Gastroesophageal sphincter (tissue), 4 donors: ENCODE measurements at regions not wholly inside any gene's neighbourhood (a gene's known extent, or its start where the extent isn't known, plus 50 kb on each side); places are given as distances from the start of the nearest gene placed in this dataset.

ENCODE experiments used
- ATAC-seq: fragments of 150-250 bp; one replicate; pipeline ENCODE4 v1.9.1; 2016; ENCODE audit warnings: mild to moderate bottlenecking, moderate library complexity
- H3K27ac ChIP-seq, 4 donors: fragments of 200-600 bp; sonication (generic) in 3 of 4; 1 replicate in 3 of 4; 2 replicates in 1 of 4; pipeline ENCODE4 v1.5.1; 2016 to 2019
- H3K27me3 ChIP-seq: fragments of 200-600 bp; sonication (generic); one replicate; pipeline ENCODE4 v1.5.1; 2019
- H3K36me3 ChIP-seq, 2 donors: fragments of 200-600 bp; sonication (generic); one replicate each; pipeline ENCODE4 v1.5.1; 2019; ENCODE audit warnings: control low read depth in 1 of 2
- H3K4me1 ChIP-seq, 3 donors: fragments of 200-600 bp; sonication (generic); 1 replicate in 2 of 3; 2 replicates in 1 of 3; pipeline ENCODE4 v1.5.1; 2016 to 2019; ENCODE audit warnings: control low read depth in 2 of 3
- H3K4me3 ChIP-seq, 2 donors: fragments of 200-600 bp; sonication (generic); one replicate each; pipeline ENCODE4 v1.5.1; 2019; ENCODE audit warnings: mild to moderate bottlenecking in 1 of 2, moderate library complexity in 1 of 2
- H3K9me3 ChIP-seq, 3 donors: fragments of 200-600 bp; sonication (generic); one replicate each; pipeline ENCODE4 v1.5.1; 2017 to 2019; ENCODE audit warnings: control low read depth in 2 of 3
- EP300 ChIP-seq: sonication (generic); formaldehyde crosslinking; IDR thresholded peaks from one replicate; pipeline ENCODE4 v1.6.1; 2017; ENCODE audit warnings: antibody characterized with exemption, mild to moderate bottlenecking
- POLR2A ChIP-seq, 2 donors: fragments of 450-650 bp; IDR thresholded peaks; one replicate each; pipeline ENCODE4 v1.6.1; 2017; ENCODE audit warnings: antibody characterized with exemption in 2 of 2, mild to moderate bottlenecking in 2 of 2, moderate library complexity in 1 of 2
- POLR2AphosphoS5 ChIP-seq: sonication (generic); formaldehyde crosslinking; IDR thresholded peaks from one replicate; pipeline ENCODE4 v1.6.1; 2017; ENCODE audit warnings: antibody characterized with exemption
- WGBS, 2 donors: methylation state at CpG; one replicate each; pipeline ENCODE4 v1.1.5; 2018; ENCODE audit warnings: low coverage in 1 of 2; 5-methylcytosine and 5-hydroxymethylcytosine counted together
- TF ChIP-seq, protein P1 (sequence below), 4 experiments: fragments of 200-600 bp in 2 of 4; fragments of 450-650 bp in 2 of 4; sonication (generic) in 1 of 4; IDR thresholded peaks; one replicate each; pipeline ENCODE4 v1.5.1; 2017 to 2019; ENCODE audit warnings: antibody characterized with exemption in 4 of 4, mild to moderate bottlenecking in 2 of 4, moderate library complexity in 2 of 4

DNA sequence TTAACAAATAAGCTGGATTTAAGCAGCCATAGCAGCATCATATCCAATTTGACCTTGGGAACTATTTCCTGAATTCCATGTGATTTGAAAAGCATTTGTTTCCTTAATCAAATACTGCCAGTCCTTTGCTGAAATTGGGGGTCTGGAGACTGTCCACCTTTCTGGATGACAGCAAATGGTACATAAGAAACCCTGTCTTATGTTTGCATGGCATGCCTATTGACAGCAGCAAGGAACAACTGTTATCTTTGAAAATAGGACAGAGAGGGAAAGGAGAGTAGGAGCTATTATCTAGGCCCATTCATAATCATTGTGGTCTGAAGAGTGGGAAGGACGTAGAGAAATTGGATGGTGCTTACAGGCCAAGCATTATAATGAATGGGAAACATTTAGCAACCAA lies 129.2 kb upstream of the CTNNA2 start:
- Histone ChIP-seq H3K4me3 (no peak overlapping the region), H3K36me3 (no peaks in the 10 kb centered on the region), H3K9me3 (no peaks in the 10 kb centered on the region), H3K4me1 (no peaks in the 10 kb centered on the region), H3K27ac (no peak overlapping the region), H3K27me3 (no peaks in the 10 kb centered on the region)
- ATAC-seq, result no peak
- WGBS, 2 donors, result 21 to 25% methylated on average over 1 of the region's 1 CpG
- TF ChIP-seq EP300 (no peak), POLR2AphosphoS5 (no peak), POLR2A (IDR thresholded peaks at IDR 0.05) (no peak)

DNA sequence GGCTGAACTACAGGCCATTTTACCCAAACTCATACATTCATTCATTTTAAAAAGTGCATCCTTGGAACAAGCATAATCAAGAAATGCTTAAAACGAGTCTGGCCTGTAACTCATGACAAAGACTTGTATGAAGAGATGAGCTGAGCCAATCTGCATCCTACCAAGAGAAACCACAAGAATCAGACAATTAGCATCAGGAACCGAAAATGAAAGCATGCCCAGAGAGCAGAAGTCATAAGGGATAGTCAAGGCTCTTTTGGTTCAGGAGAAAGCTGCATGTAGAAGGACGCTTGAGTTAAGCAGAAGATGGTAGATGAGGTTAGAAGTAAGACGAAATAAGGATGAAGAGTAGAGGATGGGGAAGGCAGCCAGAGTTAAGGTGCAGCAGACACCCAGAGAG lies 137.0 kb upstream of the CTNNA2 start:
- WGBS, 2 donors, result 78 to 84% methylated on average over 4 of the region's 4 CpGs
- no peaks in the 10 kb centered on the region for H3K4me1 ChIP-seq
- no peak for ATAC-seq
- H3K4me3 ChIP-seq, result no peak overlapping the region
- no peaks in the 10 kb centered on the region for H3K9me3 ChIP-seq
- no peak for TF ChIP-seq EP300
- TF ChIP-seq, protein P1, sequence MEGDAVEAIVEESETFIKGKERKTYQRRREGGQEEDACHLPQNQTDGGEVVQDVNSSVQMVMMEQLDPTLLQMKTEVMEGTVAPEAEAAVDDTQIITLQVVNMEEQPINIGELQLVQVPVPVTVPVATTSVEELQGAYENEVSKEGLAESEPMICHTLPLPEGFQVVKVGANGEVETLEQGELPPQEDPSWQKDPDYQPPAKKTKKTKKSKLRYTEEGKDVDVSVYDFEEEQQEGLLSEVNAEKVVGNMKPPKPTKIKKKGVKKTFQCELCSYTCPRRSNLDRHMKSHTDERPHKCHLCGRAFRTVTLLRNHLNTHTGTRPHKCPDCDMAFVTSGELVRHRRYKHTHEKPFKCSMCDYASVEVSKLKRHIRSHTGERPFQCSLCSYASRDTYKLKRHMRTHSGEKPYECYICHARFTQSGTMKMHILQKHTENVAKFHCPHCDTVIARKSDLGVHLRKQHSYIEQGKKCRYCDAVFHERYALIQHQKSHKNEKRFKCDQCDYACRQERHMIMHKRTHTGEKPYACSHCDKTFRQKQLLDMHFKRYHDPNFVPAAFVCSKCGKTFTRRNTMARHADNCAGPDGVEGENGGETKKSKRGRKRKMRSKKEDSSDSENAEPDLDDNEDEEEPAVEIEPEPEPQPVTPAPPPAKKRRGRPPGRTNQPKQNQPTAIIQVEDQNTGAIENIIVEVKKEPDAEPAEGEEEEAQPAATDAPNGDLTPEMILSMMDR (IDR thresholded peaks at IDR 0.05), result no peak
- TF ChIP-seq POLR2AphosphoS5, result no peak
- TF ChIP-seq POLR2A (IDR thresholded peaks at IDR 0.05), result no peak
- H3K27ac ChIP-seq, result no peak overlapping the region
- H3K36me3 ChIP-seq, result no peaks in the 10 kb centered on the region
- no peaks in the 10 kb centered on the region for H3K27me3 ChIP-seq

DNA sequence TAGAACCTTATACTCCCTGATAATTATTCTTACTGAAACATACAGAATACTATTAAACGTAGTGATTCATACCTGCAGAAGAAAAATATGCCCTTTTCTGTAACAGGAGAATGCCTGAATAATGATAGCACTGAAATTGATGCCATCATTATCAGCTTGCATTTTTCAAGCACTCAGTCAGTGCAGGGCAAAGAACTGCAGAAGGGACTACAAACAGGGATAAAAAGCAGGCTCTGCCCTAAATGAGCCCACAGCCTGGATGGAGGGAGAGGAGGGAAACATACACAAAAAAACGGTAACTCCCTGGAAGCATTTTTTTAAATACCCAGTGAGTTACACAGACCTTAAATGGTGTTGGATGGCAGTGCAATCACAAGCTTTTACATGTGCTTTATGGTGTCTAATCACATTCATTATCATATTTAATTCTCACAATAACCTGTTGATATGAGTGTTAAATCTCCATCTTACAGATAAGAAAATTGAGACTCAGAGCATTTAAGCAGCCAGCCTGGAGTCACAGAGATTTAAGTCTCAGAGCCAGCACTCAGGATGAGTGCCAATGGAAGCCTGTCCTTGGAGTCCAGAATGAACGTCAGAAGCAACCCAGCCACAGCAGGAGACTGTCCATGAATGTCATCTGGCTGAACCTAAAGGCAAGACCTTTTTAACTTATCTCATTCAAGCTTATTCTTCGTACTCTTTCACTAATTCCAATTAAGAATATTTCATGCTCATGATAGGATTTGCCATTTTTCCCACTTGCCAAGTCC lies 139.3 kb upstream of the CTNNA2 start:
- H3K27ac ChIP-seq, result no peak overlapping the region
- H3K36me3 ChIP-seq, result no peaks in the 10 kb centered on the region
- peaks cover 7% of the 10 kb centered on the region for H3K27me3 ChIP-seq
- H3K4me1 ChIP-seq, result no peaks in the 10 kb centered on the region
- no peak overlapping the region for H3K4me3 ChIP-seq
- no peaks in the 10 kb centered on the region for H3K9me3 ChIP-seq
- no peak for ATAC-seq
- WGBS, 2 donors, result 5 to 10% methylated on average over 3 of the region's 4 CpGs
- TF ChIP-seq POLR2AphosphoS5 (no peak), POLR2A (IDR thresholded peaks at IDR 0.05) (no peak)

DNA sequence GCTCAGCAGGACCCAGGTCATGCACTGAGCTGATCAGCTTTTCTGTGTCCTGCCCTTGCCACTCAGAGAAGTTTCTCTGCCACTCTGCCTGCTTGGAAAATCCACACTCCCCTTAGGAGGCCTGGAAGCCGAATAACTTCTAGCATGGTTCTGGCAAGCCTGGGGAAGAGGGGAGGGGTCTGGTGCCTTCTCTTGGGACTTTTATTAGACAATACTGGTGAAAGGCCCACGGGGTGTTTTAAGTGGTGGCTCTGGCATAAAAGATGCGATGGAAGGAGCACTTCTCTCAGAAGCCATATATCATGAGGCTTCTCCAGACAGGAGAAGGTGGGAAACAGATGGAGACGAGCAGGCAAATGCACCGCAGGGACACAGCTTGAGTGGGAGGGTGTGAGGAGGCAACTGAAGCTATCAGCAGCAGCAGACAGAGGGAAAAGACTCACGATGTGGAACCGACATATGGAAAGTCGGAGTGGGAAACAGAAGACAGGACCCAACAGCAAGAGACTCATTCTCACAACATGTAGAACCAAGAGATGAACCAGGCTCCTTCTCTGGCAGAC lies 141.8 kb upstream of the CTNNA2 start:
- Histone ChIP-seq H3K27me3 (peaks cover 7% of the 10 kb centered on the region), H3K27ac (no peak overlapping the region), H3K4me1 (no peaks in the 10 kb centered on the region), H3K4me3 (no peak overlapping the region), H3K36me3 (no peaks in the 10 kb centered on the region), H3K9me3 (no peaks in the 10 kb centered on the region)
- TF ChIP-seq EP300 (no peak), POLR2A (IDR thresholded peaks at IDR 0.05) (no peak), POLR2AphosphoS5 (no peak)
- TF ChIP-seq, protein P1 (IDR thresholded peaks at IDR 0.05), result no peak
- no peak for ATAC-seq
- WGBS, 2 donors, result 15 to 29% methylated on average over 6 to 7 of the region's 8 CpGs

DNA sequence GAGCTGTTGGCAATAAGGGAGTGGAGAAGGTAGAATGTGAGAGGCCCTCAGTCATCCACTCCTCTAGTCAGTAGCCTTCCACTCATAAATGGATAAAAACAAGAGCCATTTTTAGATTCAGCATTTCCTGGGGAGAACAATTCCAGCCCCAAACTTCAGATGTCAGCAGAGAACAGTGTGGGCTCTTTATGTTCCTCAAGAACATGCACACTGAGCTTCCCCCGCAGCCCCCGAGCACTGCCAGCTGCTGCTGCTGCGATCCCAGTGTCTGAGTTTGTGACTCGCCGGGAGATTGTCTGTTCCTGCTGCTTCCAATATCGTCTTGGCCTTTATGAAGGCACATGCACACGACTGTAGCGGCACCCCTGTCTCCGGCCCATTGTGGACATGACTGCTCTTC lies 143.7 kb upstream of the CTNNA2 start:
- Histone ChIP-seq H3K9me3 (no peaks in the 10 kb centered on the region), H3K36me3 (no peaks in the 10 kb centered on the region), H3K4me3 (no peak overlapping the region), H3K27ac (no peak overlapping the region), H3K27me3 (peaks cover 7% of the 10 kb centered on the region), H3K4me1 (no peaks in the 10 kb centered on the region)
- TF ChIP-seq, protein P1 (IDR thresholded peaks at IDR 0.05), result no peak
- ATAC-seq, result no peak
- WGBS, 2 donors, result 76 to 81% methylated on average over 3 to 8 of the region's 9 CpGs

DNA sequence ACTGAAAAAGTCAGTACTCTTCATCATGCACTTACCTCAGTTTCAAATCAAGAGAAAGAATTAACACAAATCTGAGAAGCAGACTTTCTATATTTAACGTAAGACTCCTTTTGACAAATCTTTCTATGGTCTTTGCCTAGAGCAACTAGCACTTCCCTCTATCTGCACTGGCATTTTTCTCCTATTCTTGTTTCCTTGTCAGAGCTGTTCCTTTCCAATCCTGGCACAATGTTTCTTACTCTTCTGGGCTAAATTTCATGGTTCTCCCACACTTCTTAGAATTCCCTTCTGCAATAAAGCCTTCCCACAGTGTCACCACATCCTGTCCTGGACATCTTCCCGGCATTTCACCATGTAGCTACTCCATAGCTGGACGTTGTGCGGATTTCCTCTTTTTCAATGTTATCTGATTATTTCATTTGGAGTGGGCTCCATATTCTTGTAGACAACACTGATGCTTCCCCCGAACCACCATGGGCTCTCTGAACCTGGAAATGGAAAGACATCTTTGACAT lies 144.7 kb upstream of the CTNNA2 start:
- H3K4me1 ChIP-seq, result no peaks in the 10 kb centered on the region
- 80 to 92% methylated on average over 1 to 5 of the region's 5 CpGs for WGBS, 2 donors

More for the DNA sequence above, 144.7 kb upstream of the CTNNA2 start:
- TF ChIP-seq POLR2AphosphoS5 (no peak), EP300 (no peak)
- H3K27me3 ChIP-seq, result peaks cover 7% of the 10 kb centered on the region
- no peaks in the 10 kb centered on the region for H3K9me3 ChIP-seq
- H3K4me3 ChIP-seq, result no peak overlapping the region
- no peaks in the 10 kb centered on the region for H3K36me3 ChIP-seq
- no peak overlapping the region for H3K27ac ChIP-seq
- no peak for ATAC-seq
